ENCODE measurements at regions not wholly inside any gene's neighbourhood (a gene's known extent, or its start where the extent isn't known, plus 50 kb on each side); places are given as distances from the start of the nearest gene placed in this dataset.

- TF ChIP-seq ZNF70 (CRISPR knock-in tag; IDR thresholded peaks at IDR 0.05): no peak
- no peak for TF ChIP-seq ZFP3 (CRISPR knock-in tag; IDR thresholded peaks at IDR 0.05)
Measured at GRCh38 chr5:61652916-61653315, 320.9 kb downstream of the ZSWIM6 start (continued).

GRCh38 chr5:61653807-61654580 lies 321.9 kb downstream of the ZSWIM6 start:
- TF ChIP-seq ARNTL (CRISPR knock-in tag; IDR thresholded peaks at IDR 0.05; ENCODE audit: borderline replicate concordance, low read depth) (no peak), TOX (CRISPR knock-in tag; IDR thresholded peaks at IDR 0.05; ENCODE audit: borderline replicate concordance) (no peak), ZFP3 (CRISPR knock-in tag; IDR thresholded peaks at IDR 0.05) (no peak), ZFP30 (CRISPR knock-in tag; IDR thresholded peaks at IDR 0.05) (no peak), PPARA (CRISPR knock-in tag; IDR thresholded peaks at IDR 0.05; ENCODE audit: borderline replicate concordance) (no peak), ZNF8 (CRISPR knock-in tag; IDR thresholded peaks at IDR 0.05) (no peak)
- ATAC-seq: no peak

DNA sequence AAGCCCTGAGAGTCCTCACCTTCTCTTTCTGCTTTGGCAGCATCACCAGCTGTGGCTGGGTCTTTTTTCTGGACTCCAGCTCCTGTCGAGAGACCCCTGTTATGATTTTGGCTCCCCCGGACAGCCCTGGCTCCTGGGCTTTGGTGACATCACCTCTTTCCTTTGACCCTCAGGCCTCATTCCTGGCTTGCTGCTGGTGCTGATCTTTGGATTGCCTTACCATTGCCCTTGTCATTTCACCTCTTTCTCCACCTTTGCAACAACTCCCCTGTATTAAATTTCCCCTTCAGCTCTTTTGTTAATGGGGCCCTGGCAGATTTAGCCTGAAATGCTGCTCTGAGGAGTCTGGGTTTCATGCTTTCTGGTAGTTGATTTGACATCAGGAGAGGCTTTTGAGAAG lies 322.8 kb downstream of the ZSWIM6 start:
- TF ChIP-seq TSHZ2 (CRISPR knock-in tag; IDR thresholded peaks at IDR 0.05): no peak
- no peak for TF ChIP-seq TCF4 (CRISPR knock-in tag; IDR thresholded peaks at IDR 0.05; ENCODE audit: borderline replicate concordance)
- no peak for TF ChIP-seq SNAI2 (CRISPR knock-in tag; IDR thresholded peaks at IDR 0.05)
- TF ChIP-seq RARB (CRISPR knock-in tag; IDR thresholded peaks at IDR 0.05): no peak
- no peak for TF ChIP-seq GLIS3 (CRISPR knock-in tag; IDR thresholded peaks at IDR 0.05)

GRCh38 chr5:61657010-61657409 lies 325.0 kb downstream of the ZSWIM6 start:
- ATAC-seq: no peak
- TF ChIP-seq ISL1 (CRISPR knock-in tag; IDR thresholded peaks at IDR 0.05) (no peak), ZNF70 (CRISPR knock-in tag; IDR thresholded peaks at IDR 0.05) (no peak), CSDC2 (CRISPR knock-in tag; IDR thresholded peaks at IDR 0.05) (no peak), ZFP30 (CRISPR knock-in tag; IDR thresholded peaks at IDR 0.05) (no peak), ZFP3 (CRISPR knock-in tag; IDR thresholded peaks at IDR 0.05) (no peak)

More for the DNA sequence above, 322.8 kb downstream of the ZSWIM6 start:
- ATAC-seq: no peak

DNA sequence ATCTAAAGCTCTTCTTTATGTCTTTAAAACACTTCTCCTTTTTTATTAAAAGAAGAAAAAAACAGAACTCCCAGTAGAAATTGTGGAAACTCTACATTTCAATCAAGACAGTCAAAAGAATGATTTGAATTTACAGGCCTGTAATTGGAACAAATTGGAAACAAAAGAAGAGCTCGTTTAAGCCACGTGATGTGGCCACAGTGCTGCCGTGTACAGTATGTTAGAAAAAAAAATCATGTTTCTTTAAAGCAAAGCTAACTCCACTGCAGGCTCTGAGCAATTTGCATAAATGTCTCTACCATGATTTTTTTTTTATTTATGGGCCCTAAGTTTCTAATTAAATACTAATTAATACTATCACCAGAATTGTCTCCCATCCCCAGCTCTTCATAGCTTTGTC lies 325.6 kb downstream of the ZSWIM6 start:
- ATAC-seq: no peak
- TF ChIP-seq TCF4 (CRISPR knock-in tag; IDR thresholded peaks at IDR 0.05; ENCODE audit: borderline replicate concordance) (no peak), ZC3H10 (CRISPR knock-in tag; IDR thresholded peaks at IDR 0.05) (no peak), ZFP3 (CRISPR knock-in tag; IDR thresholded peaks at IDR 0.05) (no peak), TOX (CRISPR knock-in tag; IDR thresholded peaks at IDR 0.05; ENCODE audit: borderline replicate concordance) (no peak)

GRCh38 chr5:61658592-61659008 lies 326.5 kb downstream of the ZSWIM6 start:
- ATAC-seq: peak; percentile 96
- TF ChIP-seq PATZ1 (CRISPR knock-in tag; IDR thresholded peaks at IDR 0.05; ENCODE audit: borderline replicate concordance) (no peak), SNAI2 (CRISPR knock-in tag; IDR thresholded peaks at IDR 0.05) (no peak), GLIS3 (CRISPR knock-in tag; IDR thresholded peaks at IDR 0.05) (no peak), ZC3H10 (CRISPR knock-in tag; IDR thresholded peaks at IDR 0.05) (no peak), TCF4 (CRISPR knock-in tag; IDR thresholded peaks at IDR 0.05; ENCODE audit: borderline replicate concordance) (peak; percentile 20; the same call in 1 of the 2 replicates), OSR1 (CRISPR knock-in tag; IDR thresholded peaks at IDR 0.05) (no peak), ISL1 (CRISPR knock-in tag; IDR thresholded peaks at IDR 0.05) (no peak), ZNF8 (CRISPR knock-in tag; IDR thresholded peaks at IDR 0.05) (no peak), ZFP3 (CRISPR knock-in tag; IDR thresholded peaks at IDR 0.05) (0 out of 2 replicates have a peak, but pooled peaks have one; percentile 12), ZFP30 (CRISPR knock-in tag; IDR thresholded peaks at IDR 0.05) (no peak), ARNTL (CRISPR knock-in tag; IDR thresholded peaks at IDR 0.05; ENCODE audit: borderline replicate concordance, low read depth) (no peak), TSHZ2 (CRISPR knock-in tag; IDR thresholded peaks at IDR 0.05) (0 out of 2 replicates have a peak, but pooled peaks have one; percentile 16), BACH2 (CRISPR knock-in tag; IDR thresholded peaks at IDR 0.05; ENCODE audit: borderline replicate concordance) (no peak), ESRRG (CRISPR knock-in tag; IDR thresholded peaks at IDR 0.05) (no peak), ZNF70 (CRISPR knock-in tag; IDR thresholded peaks at IDR 0.05) (no peak), CSRNP3 (CRISPR knock-in tag; IDR thresholded peaks at IDR 0.05) (no peak)
